H1 (cell line): ENCODE measurements at regions not wholly inside any gene's neighbourhood (a gene's known extent, or its start where the extent isn't known, plus 50 kb on each side); places are given as distances from the start of the nearest gene placed in this dataset.

Experiments
- CTCF ChIA-PET: fragments of 300-600 bp; sonication (Branson Sonifier 250); formaldehyde crosslinking; loops from one replicate; lab custom pipeline; 2021; ENCODE audit not compliant: partially characterized antibody; lab: Charles Lee
- POLR2A ChIA-PET: fragments of 300-600 bp; sonication (Branson Sonifier 250); formaldehyde crosslinking; loops from one replicate; lab custom pipeline; 2021; ENCODE audit warnings: inconsistent platforms; ENCODE audit not compliant: partially characterized antibody; lab: Charles Lee
- DNase-seq, 2 experiments: peaks; one replicate each; pipeline versions ENCODE4 v3.0.0 to v3.0.0-alpha.2; 2010 to 2022; ENCODE audit warnings: low spot score in 2 of 2, low read depth in 1 of 2, mixed read lengths in 1 of 2
- FAIRE-seq: peaks from 2 replicates; lab custom pipeline; 2011; peaks lifted over from hg19 to GRCh38; lab: Jason Lieb, UNC
- H2AFZ ChIP-seq: 2 replicates; pipeline ENCODE4 v1.8.1; 2012; ENCODE audit warnings: low read length, inconsistent platforms
- H2AK5ac ChIP-seq: 2 replicates; pipeline ENCODE4 v1.6.1; 2013; ENCODE audit warnings: low read depth, low read length
- H2BK120ac ChIP-seq: replicated peaks from 2 replicates; pipeline ENCODE3; 2013; ENCODE audit warnings: low read depth, low read length, inconsistent platforms
- H2BK12ac ChIP-seq: 2 replicates; pipeline ENCODE4 v1.6.1; 2013; ENCODE audit warnings: low read depth, low read length
- H2BK15ac ChIP-seq: 2 replicates; pipeline ENCODE4 v1.6.1; 2013; ENCODE audit warnings: low read length
- H2BK20ac ChIP-seq: 2 replicates; pipeline ENCODE4 v1.6.1; 2013; ENCODE audit warnings: low read length
- H2BK5ac ChIP-seq: 2 replicates; pipeline ENCODE4 v1.6.1; 2013; ENCODE audit warnings: low read depth, low read length
- H3K14ac ChIP-seq: 2 replicates; pipeline ENCODE4 v1.6.1; 2013; ENCODE audit warnings: inconsistent platforms; ENCODE audit not compliant: insufficient read length
- H3K18ac ChIP-seq: 2 replicates; pipeline ENCODE4 v1.6.1; 2013; ENCODE audit warnings: low read length; ENCODE audit errors: extremely low read depth
- H3K23ac ChIP-seq: 2 replicates; pipeline ENCODE4 v1.6.1; 2013; ENCODE audit warnings: inconsistent platforms; ENCODE audit not compliant: insufficient read length
- H3K23me2 ChIP-seq: 2 replicates; pipeline ENCODE4 v1.6.1; 2013; ENCODE audit warnings: low read depth, low read length
- H3K27ac ChIP-seq: 2 replicates; pipeline ENCODE4 v1.6.1; 2011; ENCODE audit warnings: low read depth, low read length, inconsistent platforms
- H3K27me3 ChIP-seq, 4 experiments: replicated peaks in 1 of 4; 1 replicate in 1 of 4; 2 replicates in 3 of 4; pipeline versions ENCODE4 v1.6.1 to v1.8.1; 2011 to 2013; ENCODE audit warnings: low read length in 3 of 4, mild to moderate bottlenecking in 3 of 4, inconsistent platforms in 2 of 4, mixed read lengths in 2 of 4, moderate library complexity in 1 of 4; ENCODE audit not compliant: control insufficient read depth in 3 of 4, insufficient read depth in 3 of 4; ENCODE audit errors: extremely low read depth in 1 of 4
- H3K36me3 ChIP-seq, 4 experiments: 2 replicates each; pipeline versions ENCODE4 v1.6.1 to v1.8.1; 2011 to 2013; ENCODE audit warnings: mild to moderate bottlenecking in 4 of 4, low read length in 3 of 4, moderate library complexity in 2 of 4, control low read depth in 1 of 4, inconsistent platforms in 1 of 4; ENCODE audit not compliant: insufficient read depth in 4 of 4, control insufficient read depth in 2 of 4
- H3K4ac ChIP-seq: replicated peaks from 2 replicates; pipeline ENCODE3; 2013; ENCODE audit warnings: low read length, low read depth, mixed read lengths, inconsistent platforms; ENCODE audit not compliant: insufficient read length
- H3K4me1 ChIP-seq, 4 experiments: replicated peaks in 1 of 4; 1 replicate in 1 of 4; 2 replicates in 3 of 4; pipeline versions ENCODE4 v1.6.1 to v1.8.1; 2011 to 2013; ENCODE audit warnings: low read length in 3 of 4, inconsistent platforms in 2 of 4, mixed read lengths in 1 of 4; ENCODE audit not compliant: insufficient read depth in 4 of 4, control insufficient read depth in 3 of 4
- H3K4me2 ChIP-seq, 2 experiments: 2 replicates each; pipeline versions ENCODE4 v1.6.1 to v1.8.1; 2011 to 2013; ENCODE audit warnings: low read depth in 2 of 2, low read length in 2 of 2, control low read depth in 1 of 2, inconsistent platforms in 1 of 2, mild to moderate bottlenecking in 1 of 2; ENCODE audit not compliant: insufficient read depth in 1 of 2
- H3K4me3 ChIP-seq, 4 experiments: fragments of 200-600, 300-600 bp in 1 of 4; sonication (generic), shearing (Covaris generic), sonication (Bioruptor Twin) in 1 of 4; 2 replicates each; pipeline versions ENCODE4 v1.5.1 to v1.8.1; 2011 to 2016; ENCODE audit warnings: low read length in 4 of 4, low read depth in 3 of 4, control low read depth in 2 of 4, inconsistent platforms in 2 of 4, mild to moderate bottlenecking in 2 of 4, mixed read lengths in 1 of 4, moderate library complexity in 1 of 4; ENCODE audit not compliant: insufficient read depth in 2 of 4; ENCODE audit errors: extremely low read depth in 1 of 4
- H3K56ac ChIP-seq: replicated peaks from 2 replicates; pipeline ENCODE3; 2013; ENCODE audit warnings: low read depth, mild to moderate bottlenecking, mixed read lengths, low read length, inconsistent platforms; ENCODE audit not compliant: insufficient read length
- H3K79me1 ChIP-seq: 2 replicates; pipeline ENCODE4 v1.6.1; 2013; ENCODE audit warnings: low read depth, low read length, control low read depth
- H3K79me2 ChIP-seq, 2 experiments: 2 replicates each; pipeline versions ENCODE4 v1.6.1 to v1.8.1; 2012 to 2013; ENCODE audit warnings: low read length in 2 of 2, mild to moderate bottlenecking in 2 of 2, inconsistent platforms in 1 of 2; ENCODE audit not compliant: insufficient read depth in 2 of 2, control insufficient read depth in 1 of 2
- H3K9ac ChIP-seq, 4 experiments: replicated peaks in 1 of 4; 1 replicate in 1 of 4; 2 replicates in 3 of 4; pipeline versions ENCODE4 v1.6.1 to v1.8.1; 2011 to 2013; ENCODE audit warnings: low read depth in 3 of 4, low read length in 3 of 4, control low read depth in 2 of 4, mild to moderate bottlenecking in 2 of 4, moderate library complexity in 2 of 4, inconsistent platforms in 1 of 4; ENCODE audit errors: extremely low read depth in 1 of 4
- H3K9me3 ChIP-seq, 2 experiments: 2 replicates each; pipeline versions ENCODE4 v1.6.1 to v1.8.1; 2012 to 2013; ENCODE audit warnings: mild to moderate bottlenecking in 2 of 2, moderate library complexity in 2 of 2, control low read depth in 1 of 2, inconsistent platforms in 1 of 2, low read depth in 1 of 2, low read length in 1 of 2, mixed read lengths in 1 of 2; ENCODE audit not compliant: insufficient read depth in 2 of 2
- H4K20me1 ChIP-seq, 2 experiments: replicated peaks in 1 of 2; 2 replicates each; pipeline versions ENCODE3 to v1.8.1; 2011 to 2013; ENCODE audit warnings: inconsistent platforms in 2 of 2, low read length in 2 of 2, mild to moderate bottlenecking in 1 of 2; ENCODE audit not compliant: insufficient read depth in 2 of 2, control insufficient read depth in 1 of 2
- H4K5ac ChIP-seq: 2 replicates; pipeline ENCODE4 v1.6.1; 2013; ENCODE audit warnings: low read length, low read depth, mixed read lengths, inconsistent platforms; ENCODE audit not compliant: insufficient read length
- H4K8ac ChIP-seq: 2 replicates; pipeline ENCODE4 v1.8.0; 2013; ENCODE audit warnings: mild to moderate bottlenecking, moderate library complexity, low read length, inconsistent platforms; ENCODE audit not compliant: insufficient read depth; ENCODE audit errors: extremely low read depth
- H4K91ac ChIP-seq: replicated peaks from 2 replicates; pipeline ENCODE3; 2013; ENCODE audit warnings: low read length, mixed read lengths, inconsistent platforms; ENCODE audit not compliant: insufficient read length
- BCL11A ChIP-seq, 2 experiments: IDR thresholded peaks; one replicate each; pipeline ENCODE4 v1.6.1; 2011; ENCODE audit warnings: low read depth in 2 of 2, low read length in 2 of 2, mild to moderate bottlenecking in 2 of 2
- CREB1 ChIP-seq: IDR thresholded peaks from 2 replicates; pipeline ENCODE4 v1.6.1; 2012; ENCODE audit warnings: inconsistent platforms
- EGR1 ChIP-seq: IDR thresholded peaks from 2 replicates; pipeline ENCODE4 v1.6.1; 2011; ENCODE audit warnings: low read depth, low read length, borderline replicate concordance
- FOSL1 ChIP-seq: IDR thresholded peaks from 2 replicates; pipeline ENCODE4 v1.6.1; 2011; ENCODE audit warnings: mild to moderate bottlenecking, low read depth, low read length, moderate library complexity; ENCODE audit not compliant: insufficient read depth
- GABPA ChIP-seq: IDR thresholded peaks from 2 replicates; pipeline ENCODE4 v1.6.1; 2011; ENCODE audit warnings: mild to moderate bottlenecking, low read length, moderate library complexity, borderline replicate concordance; ENCODE audit not compliant: insufficient read depth
- HDAC6 ChIP-seq: IDR thresholded peaks from one replicate; pipeline ENCODE4 v1.7.1; 2012; ENCODE audit warnings: low read depth, mild to moderate bottlenecking, inconsistent platforms, low read length, moderate library complexity
- KDM1A ChIP-seq: fragments of 200-600, 300-600 bp; sonication (generic); IDR thresholded peaks from 2 replicates; pipeline ENCODE4 v1.7.1; 2016; ENCODE audit warnings: mild to moderate bottlenecking, low read length, borderline replicate concordance
- SIRT6 ChIP-seq: IDR thresholded peaks from one replicate; pipeline ENCODE4 v1.7.1; 2012; ENCODE audit warnings: low read length, inconsistent platforms
- SP4 ChIP-seq: IDR thresholded peaks from 2 replicates; pipeline ENCODE4 v1.6.1; 2012; ENCODE audit warnings: low read length, inconsistent platforms
- TEAD4 ChIP-seq: IDR thresholded peaks from 2 replicates; pipeline ENCODE4 v1.6.1; 2012; ENCODE audit warnings: low read depth, low read length, inconsistent platforms, mixed read lengths
- YY1 ChIP-seq: IDR thresholded peaks from 2 replicates; pipeline ENCODE4 v1.6.1; 2011; ENCODE audit warnings: low read depth, mild to moderate bottlenecking, low read length
- TF ChIP-seq, protein P1 (sequence below): IDR thresholded peaks from 2 replicates; pipeline ENCODE4 v1.6.1; 2011; ENCODE audit warnings: low read length, improper control_type of control experiment
- TF ChIP-seq, protein P2 (sequence below): IDR thresholded peaks from 2 replicates; pipeline ENCODE4 v1.6.1; 2011; ENCODE audit warnings: low read depth, mild to moderate bottlenecking, low read length; ENCODE audit not compliant: insufficient read depth

GRCh38 chr16:35186045-35186759 lies 1726.8 kb downstream of the TP53TG3F start:
- H4K91ac ChIP-seq, result no peak overlapping the region
- H3K79me2 ChIP-seq, result no peaks in the 10 kb centered on the region
- no peak overlapping the region for H2AFZ ChIP-seq
- 0 out of 7 replicates have a peak, but pooled peaks cover 0 to 2% (median 0%) of the 10 kb centered on the region in 4 experiments for H3K27me3 ChIP-seq
- no peak for TF ChIP-seq BCL11A (IDR thresholded peaks at IDR 0.05; ENCODE audit: low read depth in 2 of 2, low read length in 2 of 2)
- TF ChIP-seq FOSL1, result no peak
- TF ChIP-seq, protein P1, sequence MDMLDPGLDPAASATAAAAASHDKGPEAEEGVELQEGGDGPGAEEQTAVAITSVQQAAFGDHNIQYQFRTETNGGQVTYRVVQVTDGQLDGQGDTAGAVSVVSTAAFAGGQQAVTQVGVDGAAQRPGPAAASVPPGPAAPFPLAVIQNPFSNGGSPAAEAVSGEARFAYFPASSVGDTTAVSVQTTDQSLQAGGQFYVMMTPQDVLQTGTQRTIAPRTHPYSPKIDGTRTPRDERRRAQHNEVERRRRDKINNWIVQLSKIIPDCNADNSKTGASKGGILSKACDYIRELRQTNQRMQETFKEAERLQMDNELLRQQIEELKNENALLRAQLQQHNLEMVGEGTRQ, result no peak
- TF ChIP-seq TEAD4, result no peak
- TF ChIP-seq HDAC6, result no peak
- no peak for TF ChIP-seq KDM1A
- no peak for TF ChIP-seq EGR1
- no peak for TF ChIP-seq SIRT6
- TF ChIP-seq, protein P2, sequence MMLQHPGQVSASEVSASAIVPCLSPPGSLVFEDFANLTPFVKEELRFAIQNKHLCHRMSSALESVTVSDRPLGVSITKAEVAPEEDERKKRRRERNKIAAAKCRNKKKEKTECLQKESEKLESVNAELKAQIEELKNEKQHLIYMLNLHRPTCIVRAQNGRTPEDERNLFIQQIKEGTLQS, result no peak
- no peak for TF ChIP-seq CREB1
- no peak for TF ChIP-seq GABPA
- no peak for TF ChIP-seq YY1
- no peak for TF ChIP-seq SP4
- H3K36me3 ChIP-seq, result no peaks in the 10 kb centered on the region
- no peak overlapping the region for H3K23ac ChIP-seq
- H3K14ac ChIP-seq, result no peak overlapping the region
- peaks cover 74 to 86% of the 10 kb centered on the region in 2 experiments for H3K9me3 ChIP-seq
- no peak overlapping the region for H2BK15ac ChIP-seq
- H2AK5ac ChIP-seq, result no peak overlapping the region
- H2BK120ac ChIP-seq, result no peak overlapping the region
- DNase-seq (no peak), FAIRE-seq (no peak)
- CTCF ChIA-PET, result no interaction called here
- no peak overlapping the region for H3K4me3 ChIP-seq
- no peaks in the 10 kb centered on the region for H4K20me1 ChIP-seq
- POLR2A ChIA-PET, result no interaction called here
- H3K4me1 ChIP-seq, result no peaks in the 10 kb centered on the region
- H3K9ac ChIP-seq, result no peak overlapping the region
- H3K4me2 ChIP-seq, result no peak overlapping the region
- H2BK5ac ChIP-seq, result no peak overlapping the region
- H3K27ac ChIP-seq, result no peak overlapping the region
- no peaks in the 10 kb centered on the region for H3K23me2 ChIP-seq
- H4K5ac ChIP-seq, result no peak overlapping the region
- H2BK12ac ChIP-seq, result no peak overlapping the region
- H3K56ac ChIP-seq, result no peak overlapping the region
- H3K4ac ChIP-seq, result no peak overlapping the region
- no peaks in the 10 kb centered on the region for H3K79me1 ChIP-seq
- no peak overlapping the region for H4K8ac ChIP-seq
- H3K18ac ChIP-seq, result no peak overlapping the region
- no peak overlapping the region for H2BK20ac ChIP-seq
